ENCODE measurements at regions not wholly inside any gene's neighbourhood (a gene's known extent, or its start where the extent isn't known, plus 50 kb on each side); places are given as distances from the start of the nearest gene placed in this dataset.

- TF ChIP-seq EZH2phosphoT487 (IDR thresholded peaks at IDR 0.05; ENCODE audit: insufficient read depth, low read depth) (no peak), EZH2 (IDR thresholded peaks at IDR 0.05; ENCODE audit: insufficient read depth, poor library complexity, severe bottlenecking) (no peak)
Observed at GRCh38 chr14:76943072-76943471, 85.4 kb downstream of the IRF2BPL start.

All from GM23248 (cell line).